IMR-90 (cell line): ENCODE measurements at regions not wholly inside any gene's neighbourhood (a gene's known extent, or its start where the extent isn't known, plus 50 kb on each side); places are given as distances from the start of the nearest gene placed in this dataset.

Experiments
- ATAC-seq: fragments of 200-7000 bp; cut with Tn5 transposase; 2 replicates; pipeline ENCODE4 v1.9.1; 2020; ENCODE audit warnings: low read depth, mild to moderate bottlenecking, moderate library complexity
- BruUV-seq: library from RNA; stranded (reverse); fragments of 400-500 nt; replicated peaks from 2 replicates; lab custom pipeline; 2021; lab: Mats Ljungman, UMichigan
- CTCF ChIA-PET: fragments of 300-600 bp; formaldehyde crosslinking; extraction: SDS; loops from one replicate; lab custom pipeline; 2021; ENCODE audit warnings: antibody characterized with exemption; lab: Yijun Ruan, JAX
- POLR2A ChIA-PET: fragments of 300-600 bp; sonication (Branson Sonifier 250); formaldehyde crosslinking; loops from one replicate; lab custom pipeline; 2022; ENCODE audit warnings: antibody characterized with exemption; ENCODE audit not compliant: unreplicated experiment; lab: Charles Lee
- DNase-seq: peaks from one replicate; pipeline ENCODE4 v3.0.0; 2013
- H2AFZ ChIP-seq: replicated peaks from 2 replicates; pipeline ENCODE3; 2013; ENCODE audit warnings: low read length, mild to moderate bottlenecking; ENCODE audit not compliant: poor library complexity
- H2AK5ac ChIP-seq: 2 replicates; pipeline ENCODE4 v1.6.1; 2013; ENCODE audit warnings: low read depth, low read length, inconsistent platforms
- H2AK9ac ChIP-seq: replicated peaks from 2 replicates; pipeline ENCODE3; 2013; ENCODE audit warnings: mild to moderate bottlenecking, low read depth, low read length, moderate library complexity; ENCODE audit not compliant: poor library complexity
- H2BK120ac ChIP-seq: 2 replicates; pipeline ENCODE4 v1.6.1; 2013; ENCODE audit warnings: low read depth, low read length, inconsistent platforms
- H2BK15ac ChIP-seq: 3 replicates; pipeline ENCODE4 v1.6.1; 2013; ENCODE audit warnings: low read depth, low read length, inconsistent platforms
- H2BK20ac ChIP-seq: 2 replicates; pipeline ENCODE4 v1.6.1; 2013; ENCODE audit warnings: low read depth, mild to moderate bottlenecking, inconsistent platforms, low read length, moderate library complexity
- H2BK5ac ChIP-seq: 2 replicates; pipeline ENCODE4 v1.6.1; 2013; ENCODE audit warnings: mild to moderate bottlenecking, low read depth, low read length, inconsistent platforms; ENCODE audit not compliant: poor library complexity, severe bottlenecking
- H3K14ac ChIP-seq: replicated peaks from 2 replicates; pipeline ENCODE4 v1.6.1; 2013; ENCODE audit warnings: low read depth, low read length, inconsistent platforms
- H3K18ac ChIP-seq: 2 replicates; pipeline ENCODE4 v1.6.1; 2013; ENCODE audit warnings: low read depth, low read length, control low read depth
- H3K23ac ChIP-seq: 2 replicates; pipeline ENCODE4 v1.6.1; 2013; ENCODE audit warnings: low read depth, low read length, inconsistent platforms
- H3K27ac ChIP-seq: 2 replicates; pipeline ENCODE4 v1.5.1; 2013; ENCODE audit warnings: mild to moderate bottlenecking, control low read depth, low read length; ENCODE audit not compliant: insufficient read depth
- H3K27me3 ChIP-seq: 2 replicates; pipeline ENCODE4 v1.6.1; 2013; ENCODE audit warnings: low read length; ENCODE audit not compliant: control insufficient read depth, insufficient read depth
- H3K36me3 ChIP-seq: 2 replicates; pipeline ENCODE4 v1.6.1; 2013; ENCODE audit warnings: low read length, mixed read lengths; ENCODE audit not compliant: control insufficient read depth, insufficient read depth
- H3K4ac ChIP-seq: 2 replicates; pipeline ENCODE4 v1.6.1; 2013; ENCODE audit warnings: low read depth, low read length, inconsistent platforms
- H3K4me1 ChIP-seq: 2 replicates; pipeline ENCODE4 v1.6.1; 2013; ENCODE audit warnings: low read length, mixed read lengths; ENCODE audit not compliant: control insufficient read depth, insufficient read depth
- H3K4me2 ChIP-seq: 2 replicates; pipeline ENCODE4 v1.6.1; 2013; ENCODE audit warnings: low read depth, mild to moderate bottlenecking, control low read depth, low read length, moderate library complexity
- H3K4me3 ChIP-seq: 2 replicates; pipeline ENCODE4 v1.5.1; 2013; ENCODE audit warnings: low read depth, mild to moderate bottlenecking, control low read depth, low read length, moderate library complexity; ENCODE audit not compliant: insufficient read depth
- H3K56ac ChIP-seq: 2 replicates; pipeline ENCODE4 v1.6.1; 2013; ENCODE audit warnings: low read length, inconsistent platforms; ENCODE audit not compliant: insufficient read depth; ENCODE audit errors: extremely low read depth
- H3K79me1 ChIP-seq, 2 experiments: 2 replicates each; pipeline ENCODE4 v1.6.1; 2013; ENCODE audit warnings: low read length in 2 of 2, inconsistent platforms in 1 of 2, low read depth in 1 of 2
- H3K9ac ChIP-seq: 2 replicates; pipeline ENCODE4 v1.6.1; 2013; ENCODE audit warnings: low read depth, low read length, control low read depth
- H3K9me1 ChIP-seq: 2 replicates; pipeline ENCODE4 v1.6.1; 2013; ENCODE audit warnings: low read length, inconsistent platforms; ENCODE audit not compliant: insufficient read depth
- H3K9me3 ChIP-seq: 2 replicates; pipeline ENCODE4 v1.6.1; 2013; ENCODE audit warnings: low read length; ENCODE audit not compliant: control insufficient read depth, insufficient read depth
- H4K20me1 ChIP-seq: 2 replicates; pipeline ENCODE4 v1.6.1; 2013; ENCODE audit warnings: low read length, inconsistent platforms; ENCODE audit not compliant: insufficient read depth
- H4K5ac ChIP-seq: 2 replicates; pipeline ENCODE4 v1.6.1; 2013; ENCODE audit warnings: mild to moderate bottlenecking, low read depth, low read length, control low read depth
- H4K8ac ChIP-seq, 2 experiments: 2 replicates each; pipeline ENCODE4 v1.6.1; 2013; ENCODE audit warnings: low read depth in 2 of 2, low read length in 2 of 2, control low read depth in 1 of 2, inconsistent platforms in 1 of 2
- H4K91ac ChIP-seq: 2 replicates; pipeline ENCODE4 v1.6.1; 2013; ENCODE audit warnings: low read depth, low read length, inconsistent platforms; ENCODE audit not compliant: insufficient read depth
- BHLHE40 ChIP-seq: fragments of 150-350 bp; IDR thresholded peaks from 2 replicates; pipeline ENCODE4 v1.6.1; 2016; ENCODE audit warnings: mild to moderate bottlenecking, low read depth, low read length
- CEBPB ChIP-seq: IDR thresholded peaks from 2 replicates; pipeline ENCODE4 v1.6.1; 2012; ENCODE audit warnings: low read depth, low read length, improper control_type of control experiment
- CHD1 ChIP-seq: IDR thresholded peaks from 2 replicates; pipeline ENCODE4 v1.6.1; 2012; ENCODE audit warnings: low read depth, low read length, improper control_type of control experiment
- CTCF ChIP-seq: conservative IDR thresholded peaks from 2 replicates; pipeline ENCODE4 v1.5.1; 2012; ENCODE audit warnings: mild to moderate bottlenecking, low read depth, low read length, improper control_type of control experiment
- FOS ChIP-seq: fragments of 150-350 bp; IDR thresholded peaks from 2 replicates; pipeline ENCODE4 v1.6.1; 2016; ENCODE audit warnings: low read depth, low read length
- MAFK ChIP-seq: IDR thresholded peaks from 2 replicates; pipeline ENCODE4 v1.6.1; 2012; ENCODE audit warnings: low read depth, low read length, improper control_type of control experiment
- MAZ ChIP-seq: IDR thresholded peaks from 2 replicates; pipeline ENCODE4 v1.6.1; 2012; ENCODE audit warnings: low read depth, mild to moderate bottlenecking, low read length, improper control_type of control experiment, moderate library complexity, borderline replicate concordance
- MXI1 ChIP-seq: IDR thresholded peaks from 2 replicates; pipeline ENCODE4 v1.6.1; 2012; ENCODE audit warnings: low read depth, mild to moderate bottlenecking, low read length, moderate library complexity, borderline replicate concordance
- NFE2L2 ChIP-seq: fragments of 150-350 bp; IDR thresholded peaks from 2 replicates; pipeline ENCODE4 v1.6.1; 2016; ENCODE audit warnings: low read depth, mild to moderate bottlenecking, low read length
- POLR2A ChIP-seq: IDR thresholded peaks from 2 replicates; pipeline ENCODE4 v1.6.1; 2012; ENCODE audit warnings: mild to moderate bottlenecking, low read depth, low read length
- RAD21 ChIP-seq: IDR thresholded peaks from 2 replicates; pipeline ENCODE4 v1.6.1; 2012; ENCODE audit warnings: low read length, improper control_type of control experiment
- RCOR1 ChIP-seq: IDR thresholded peaks from 2 replicates; pipeline ENCODE4 v1.6.1; 2012; ENCODE audit warnings: mild to moderate bottlenecking, low read length, improper control_type of control experiment; ENCODE audit not compliant: insufficient replicate concordance
- RFX5 ChIP-seq: IDR thresholded peaks from 2 replicates; pipeline ENCODE4 v1.8.0; 2012; ENCODE audit warnings: low read depth, mild to moderate bottlenecking, low read length, moderate library complexity
- SMC3 ChIP-seq: fragments of 150-350 bp; IDR thresholded peaks from 2 replicates; pipeline ENCODE4 v1.6.1; 2016; ENCODE audit warnings: low read depth, mild to moderate bottlenecking, antibody characterized with exemption, low read length, moderate library complexity
- USF2 ChIP-seq: fragments of 150-350 bp; IDR thresholded peaks from 2 replicates; pipeline ENCODE4 v1.6.1; 2017; ENCODE audit warnings: mild to moderate bottlenecking, antibody characterized with exemption, low read length, low read depth
- WGBS, 2 experiments: methylation state at CpG; one replicate each; pipeline versions ENCODE4 v1.1.5 to v1.1.7; 2013; ENCODE audit warnings: missing lambda C conversion rate in 2 of 2; ENCODE audit not compliant: insufficient read length in 1 of 2; ENCODE audit errors: extremely low coverage in 2 of 2; 5-methylcytosine and 5-hydroxymethylcytosine counted together
- dilution Hi-C: fragments of 300-500 bp; cut with HindIII; formaldehyde crosslinking; loops from one replicate; pipeline ENCODE4 v1.14.3; 2018; ENCODE audit warnings: low sequenced_read_pairs; ENCODE audit not compliant: unreplicated experiment
- in situ Hi-C: fragments of 300-500 bp; cut with MboI; formaldehyde crosslinking; loops from 3 replicates; pipeline ENCODE4 v1.14.3; 2019; ENCODE audit warnings: low sequenced_read_pairs, inconsistent platforms, mixed read lengths
- intact Hi-C: fragments of 100-400 bp; cut with micrococcal nuclease; formaldehyde crosslinking; loops from 2 replicates; pipeline ENCODE4 v1.10.0; 2022
- TF ChIP-seq, protein P1 (sequence below): fragments of 150-350 bp; IDR thresholded peaks from 2 replicates; pipeline ENCODE4 v1.6.1; 2016; ENCODE audit warnings: low read depth, mild to moderate bottlenecking, low read length, moderate library complexity, borderline replicate concordance

GRCh38 chr2:104402825-104403224 is 451.1 kb upstream of the POU3F3 start:
- H2AK5ac ChIP-seq = no peak overlapping the region
- no peak overlapping the region for H2BK15ac ChIP-seq
- no peak overlapping the region for H3K9ac ChIP-seq
- no peak overlapping the region for H3K4me2 ChIP-seq
- H2BK20ac ChIP-seq = no peak overlapping the region
- no peaks in the 10 kb centered on the region for H3K27me3 ChIP-seq
- no peaks in the 10 kb centered on the region for H3K9me1 ChIP-seq
- H3K36me3 ChIP-seq = no peaks in the 10 kb centered on the region
- no CpG with 5 or more reads among the region's 3 CpGs for WGBS, 2 experiments
- no peak overlapping the region for H3K27ac ChIP-seq
- H3K9me3 ChIP-seq = peaks cover 17% of the 10 kb centered on the region
- dilution Hi-C loops (no loop called here), in situ Hi-C loops (no loop called here), intact Hi-C loops (no loop called here)
- no peak overlapping the region for H2BK5ac ChIP-seq
- no peak overlapping the region for H4K8ac ChIP-seq
- no peak overlapping the region for H3K18ac ChIP-seq
- DNase-seq (no peak), ATAC-seq (no peak)
- H4K91ac ChIP-seq = no peak overlapping the region
- no peak overlapping the region for H3K4me3 ChIP-seq
- no peaks in the 10 kb centered on the region for H3K79me1 ChIP-seq
- H3K4ac ChIP-seq = no peak overlapping the region
- H2AFZ ChIP-seq = no peak overlapping the region
- CTCF ChIA-PET = no interaction called here
- no peak overlapping the region for H3K23ac ChIP-seq
- H4K5ac ChIP-seq = no peak overlapping the region
- no peak overlapping the region for H2AK9ac ChIP-seq
- no peaks in the 10 kb centered on the region for H4K20me1 ChIP-seq
- no TSS peak for BruUV-seq
- H3K4me1 ChIP-seq = no peaks in the 10 kb centered on the region
- H3K56ac ChIP-seq = no peak overlapping the region
- TF ChIP-seq RFX5 (no peak), BHLHE40 (no peak), CHD1 (no peak), MAZ (no peak), MXI1 (no peak), RCOR1 (no peak), MAFK (no peak), RAD21 (no peak), SMC3 (no peak), NFE2L2 (no peak), POLR2A (no peak), CEBPB (no peak), FOS (no peak), USF2 (no peak), CTCF (no peak)
- TF ChIP-seq, protein P1, sequence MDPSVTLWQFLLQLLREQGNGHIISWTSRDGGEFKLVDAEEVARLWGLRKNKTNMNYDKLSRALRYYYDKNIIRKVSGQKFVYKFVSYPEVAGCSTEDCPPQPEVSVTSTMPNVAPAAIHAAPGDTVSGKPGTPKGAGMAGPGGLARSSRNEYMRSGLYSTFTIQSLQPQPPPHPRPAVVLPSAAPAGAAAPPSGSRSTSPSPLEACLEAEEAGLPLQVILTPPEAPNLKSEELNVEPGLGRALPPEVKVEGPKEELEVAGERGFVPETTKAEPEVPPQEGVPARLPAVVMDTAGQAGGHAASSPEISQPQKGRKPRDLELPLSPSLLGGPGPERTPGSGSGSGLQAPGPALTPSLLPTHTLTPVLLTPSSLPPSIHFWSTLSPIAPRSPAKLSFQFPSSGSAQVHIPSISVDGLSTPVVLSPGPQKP = no peak
- H2BK120ac ChIP-seq = no peak overlapping the region
- H3K14ac ChIP-seq = no peak overlapping the region
- POLR2A ChIA-PET = no interaction called here
